ENCODE measurements at regions not wholly inside any gene's neighbourhood (a gene's known extent, or its start where the extent isn't known, plus 50 kb on each side); places are given as distances from the start of the nearest gene placed in this dataset.
"Not testable (repeated sequence)": the region's sequence is repeated elsewhere in the genome, so short reads cannot be mapped to it uniquely, and the experiment has no call there.

DNA sequence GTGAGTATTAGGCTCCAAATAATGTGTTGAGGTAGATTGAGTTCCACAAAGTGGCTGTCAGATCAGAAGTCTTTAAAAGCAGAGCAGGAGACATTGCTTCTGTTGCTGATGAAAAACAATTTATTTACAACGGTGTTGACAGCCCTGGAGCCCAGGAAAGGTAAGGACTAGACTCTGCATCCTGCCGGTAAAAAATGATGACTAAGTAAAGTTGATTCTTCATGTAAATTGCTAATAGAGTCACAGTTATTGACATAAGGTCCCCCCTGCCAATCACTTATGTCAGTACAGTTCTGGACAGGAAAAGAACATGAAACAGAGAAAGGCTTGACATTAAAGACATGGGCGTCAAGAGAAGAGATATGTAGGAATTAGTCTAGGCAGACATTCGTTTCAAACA, 552.5 kb downstream of the HTR1A start:
- TF ChIP-seq, protein P1, sequence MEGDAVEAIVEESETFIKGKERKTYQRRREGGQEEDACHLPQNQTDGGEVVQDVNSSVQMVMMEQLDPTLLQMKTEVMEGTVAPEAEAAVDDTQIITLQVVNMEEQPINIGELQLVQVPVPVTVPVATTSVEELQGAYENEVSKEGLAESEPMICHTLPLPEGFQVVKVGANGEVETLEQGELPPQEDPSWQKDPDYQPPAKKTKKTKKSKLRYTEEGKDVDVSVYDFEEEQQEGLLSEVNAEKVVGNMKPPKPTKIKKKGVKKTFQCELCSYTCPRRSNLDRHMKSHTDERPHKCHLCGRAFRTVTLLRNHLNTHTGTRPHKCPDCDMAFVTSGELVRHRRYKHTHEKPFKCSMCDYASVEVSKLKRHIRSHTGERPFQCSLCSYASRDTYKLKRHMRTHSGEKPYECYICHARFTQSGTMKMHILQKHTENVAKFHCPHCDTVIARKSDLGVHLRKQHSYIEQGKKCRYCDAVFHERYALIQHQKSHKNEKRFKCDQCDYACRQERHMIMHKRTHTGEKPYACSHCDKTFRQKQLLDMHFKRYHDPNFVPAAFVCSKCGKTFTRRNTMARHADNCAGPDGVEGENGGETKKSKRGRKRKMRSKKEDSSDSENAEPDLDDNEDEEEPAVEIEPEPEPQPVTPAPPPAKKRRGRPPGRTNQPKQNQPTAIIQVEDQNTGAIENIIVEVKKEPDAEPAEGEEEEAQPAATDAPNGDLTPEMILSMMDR (IDR thresholded peaks at IDR 0.05): no peak
- ATAC-seq (ENCODE audit: insufficient number of reproducible peaks, low FRiP score, low read depth) (no peak), DNase-seq (ENCODE audit: low spot score) (no peak)
- no peaks in the 10 kb centered on the region for H3K36me3 ChIP-seq
- no peak overlapping the region for H3K27ac ChIP-seq
- H3K4me3 ChIP-seq: no peak overlapping the region
- no peaks in the 10 kb centered on the region for H3K4me1 ChIP-seq (ENCODE audit: control insufficient read depth in 1 of 2, low read depth in 2 of 2)
- H3K27me3 ChIP-seq (replicated peaks; ENCODE audit: insufficient read depth): no peaks in the 10 kb centered on the region
- no peaks in the 10 kb centered on the region for H3K9me3 ChIP-seq

DNA sequence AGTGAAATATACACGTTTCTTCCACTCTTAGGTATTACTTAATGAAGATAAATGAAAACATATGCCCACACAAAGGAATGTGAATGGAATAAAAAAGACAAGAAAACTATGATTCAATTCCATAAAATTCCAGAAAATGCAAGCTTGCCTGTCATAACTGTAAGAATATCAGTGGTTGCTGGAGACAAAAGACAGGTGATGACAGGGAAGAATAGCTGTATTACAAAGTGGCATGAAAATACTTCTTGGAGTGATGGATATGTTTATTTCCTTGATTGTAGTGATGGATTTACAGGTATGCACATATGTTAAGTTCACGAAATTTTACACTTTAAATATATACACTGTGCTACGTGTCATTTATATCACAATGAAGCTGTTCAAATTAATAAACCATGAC, 553.3 kb downstream of the HTR1A start:
- Histone ChIP-seq H3K36me3 (no peaks in the 10 kb centered on the region), H3K27ac (no peak overlapping the region), H3K27me3 (replicated peaks; ENCODE audit: insufficient read depth) (no peaks in the 10 kb centered on the region), H3K4me1 (ENCODE audit: control insufficient read depth in 1 of 2, low read depth in 2 of 2) (no peaks in the 10 kb centered on the region), H3K9me3 (no peaks in the 10 kb centered on the region), H3K4me3 (no peak overlapping the region)
- DNase-seq (ENCODE audit: low spot score) (no peak), ATAC-seq (ENCODE audit: insufficient number of reproducible peaks, low FRiP score, low read depth) (no peak)
- TF ChIP-seq, protein P1 (IDR thresholded peaks at IDR 0.05): no peak

DNA sequence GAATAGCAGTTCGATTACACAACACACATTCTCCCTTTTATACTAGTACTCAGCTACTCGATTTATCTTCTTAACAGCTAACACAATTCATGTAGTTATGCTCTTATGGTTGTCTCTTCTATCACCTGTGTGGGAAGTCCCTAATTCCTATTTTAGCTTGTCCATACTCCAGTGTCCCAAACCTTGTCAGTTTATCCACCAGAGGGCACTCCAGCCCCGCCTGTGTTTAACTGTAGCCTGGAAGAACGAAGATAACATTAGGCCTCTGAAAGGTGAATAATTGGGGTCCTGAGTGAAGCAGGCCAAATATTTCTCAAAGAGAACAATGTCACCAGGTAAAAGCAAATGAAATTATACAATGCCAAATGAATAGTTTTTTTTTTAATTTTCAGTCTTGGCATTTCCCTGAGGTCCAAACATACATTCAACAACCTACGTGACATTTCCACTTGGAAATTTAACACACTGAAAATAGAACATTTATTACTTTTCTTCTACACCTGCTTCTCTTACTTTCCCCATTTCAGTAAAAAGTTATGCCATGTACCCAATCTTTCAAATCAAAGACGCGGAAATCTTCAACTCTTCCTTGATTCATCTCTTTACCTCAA, 560.7 kb downstream of the HTR1A start:
- no peaks in the 10 kb centered on the region for H3K27me3 ChIP-seq (replicated peaks; ENCODE audit: insufficient read depth)
- H3K27ac ChIP-seq: no peak overlapping the region
- no peak for DNase-seq (ENCODE audit: low spot score)
- H3K36me3 ChIP-seq: no peaks in the 10 kb centered on the region
- no peaks in the 10 kb centered on the region for H3K4me1 ChIP-seq (ENCODE audit: control insufficient read depth in 1 of 2, low read depth in 2 of 2)
- TF ChIP-seq, protein P1 (IDR thresholded peaks at IDR 0.05): peak; percentile 20
- ATAC-seq (ENCODE audit: insufficient number of reproducible peaks, low FRiP score, low read depth): no peak
- H3K4me3 ChIP-seq: no peak overlapping the region
- H3K9me3 ChIP-seq: no peaks in the 10 kb centered on the region

DNA sequence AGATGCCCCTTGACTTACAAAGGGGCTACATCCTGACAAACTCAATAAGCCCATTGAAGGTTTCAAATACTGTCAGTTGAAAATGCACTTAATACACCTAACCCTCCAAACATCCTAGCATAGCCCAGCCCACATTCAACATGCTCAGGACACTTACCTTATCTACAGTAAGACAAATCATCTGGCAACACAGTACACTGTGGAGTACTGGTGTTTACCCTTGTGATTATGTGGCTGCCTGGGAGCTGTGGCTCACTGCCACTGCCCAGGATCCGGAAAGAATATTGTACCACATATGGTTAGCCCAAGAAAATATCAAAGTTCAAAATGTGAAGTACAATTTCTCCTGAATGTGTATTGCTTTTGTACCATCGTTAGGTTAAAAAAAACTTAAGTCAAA, 562.2 kb downstream of the HTR1A start:
- Histone ChIP-seq H3K9me3 (no peaks in the 10 kb centered on the region), H3K36me3 (no peaks in the 10 kb centered on the region), H3K27me3 (replicated peaks; ENCODE audit: insufficient read depth) (no peaks in the 10 kb centered on the region), H3K4me1 (ENCODE audit: control insufficient read depth in 1 of 2, low read depth in 2 of 2) (no peaks in the 10 kb centered on the region), H3K4me3 (no peak overlapping the region), H3K27ac (no peak overlapping the region)
- TF ChIP-seq, protein P1 (IDR thresholded peaks at IDR 0.05): no peak
- DNase-seq (ENCODE audit: low spot score) (no peak), ATAC-seq (ENCODE audit: insufficient number of reproducible peaks, low FRiP score, low read depth) (no peak)

DNA sequence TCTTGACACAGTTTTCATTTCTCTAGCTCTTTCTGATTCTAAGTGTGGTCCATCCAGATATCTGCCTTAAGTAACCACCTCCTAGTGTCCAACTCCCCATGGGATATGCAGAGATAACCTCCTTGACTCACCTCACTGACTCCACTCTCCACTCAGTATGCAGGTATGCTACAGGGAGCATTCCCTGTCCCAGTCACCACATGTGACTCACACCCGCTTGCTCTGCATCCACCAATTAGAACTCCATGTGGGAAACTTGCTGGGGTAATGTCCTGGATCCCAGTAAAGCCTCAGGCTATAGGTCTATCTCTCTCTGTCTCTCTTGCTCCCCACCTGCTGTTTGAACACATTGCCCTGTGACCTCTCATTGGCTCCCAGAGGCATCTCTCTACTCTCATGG, 563.9 kb downstream of the HTR1A start:
- no peak overlapping the region for H3K27ac ChIP-seq
- H3K36me3 ChIP-seq: no peaks in the 10 kb centered on the region
- no peaks in the 10 kb centered on the region for H3K9me3 ChIP-seq
- H3K27me3 ChIP-seq (replicated peaks; ENCODE audit: insufficient read depth): no peaks in the 10 kb centered on the region
- TF ChIP-seq, protein P1 (IDR thresholded peaks at IDR 0.05): no peak
- H3K4me3 ChIP-seq: no peak overlapping the region
- DNase-seq (ENCODE audit: low spot score) (no peak), ATAC-seq (ENCODE audit: insufficient number of reproducible peaks, low FRiP score, low read depth) (no peak)
- H3K4me1 ChIP-seq (ENCODE audit: control insufficient read depth in 1 of 2, low read depth in 2 of 2): no peaks in the 10 kb centered on the region

DNA sequence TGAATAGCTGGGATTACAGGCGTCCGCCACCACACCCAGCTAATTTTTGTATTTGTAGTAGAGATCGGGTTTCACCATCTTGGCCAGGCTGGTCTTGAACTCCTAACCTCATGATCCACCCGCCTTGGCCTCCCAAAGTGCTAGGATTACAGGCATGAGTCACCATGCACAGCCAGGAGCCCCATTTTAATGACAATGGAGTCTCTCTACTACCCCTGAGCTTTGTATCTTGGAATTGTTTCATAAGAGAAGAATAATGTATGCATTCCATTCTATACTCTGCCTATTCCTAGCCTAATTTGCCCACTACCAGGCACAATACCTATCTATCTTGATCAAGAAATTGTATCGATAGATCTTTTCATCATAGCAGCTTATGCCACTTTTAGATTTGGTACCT, 574.1 kb downstream of the HTR1A start:
- not testable (repeated sequence) for DNase-seq (ENCODE audit: low spot score); H3K4me1 ChIP-seq (ENCODE audit: control insufficient read depth in 1 of 2, low read depth in 2 of 2); ATAC-seq (ENCODE audit: insufficient number of reproducible peaks, low FRiP score, low read depth); H3K4me3 ChIP-seq; H3K9me3 ChIP-seq; H3K27ac ChIP-seq; H3K36me3 ChIP-seq; H3K27me3 ChIP-seq (replicated peaks; ENCODE audit: insufficient read depth)
